Bronchial epithelial cell (primary cell): ENCODE measurements at regions not wholly inside any gene's neighbourhood (a gene's known extent, or its start where the extent isn't known, plus 50 kb on each side); places are given as distances from the start of the nearest gene placed in this dataset.
A peak's percentile ranks its signal among the peaks of the same experiment; 100 is the strongest.
"Not testable (repeated sequence)": the region's sequence is repeated elsewhere in the genome, so short reads cannot be mapped to it uniquely, and the experiment has no call there.

Source experiments
- DNase-seq: peaks from one replicate; pipeline ENCODE4 v3.0.0-alpha.2; 2010; ENCODE audit warnings: low read depth
- FAIRE-seq: peaks from 2 replicates; lab custom pipeline; 2011; peaks lifted over from hg19 to GRCh38; lab: Jason Lieb, UNC
- H3K27me3 ChIP-seq: 2 replicates; pipeline ENCODE4 v1.5.1; 2011; ENCODE audit warnings: low read length; ENCODE audit not compliant: control insufficient read depth, insufficient read depth
- H3K36me3 ChIP-seq: 2 replicates; pipeline ENCODE4 v1.5.1; 2011; ENCODE audit warnings: low read length; ENCODE audit not compliant: control insufficient read depth, insufficient read depth
- H3K4me3 ChIP-seq: 2 replicates; pipeline ENCODE4 v1.5.1; 2011; ENCODE audit warnings: mild to moderate bottlenecking, low read depth, low read length, control low read depth
- TF ChIP-seq, protein P1 (sequence below): IDR thresholded peaks from 2 replicates; pipeline ENCODE4 v1.5.1; 2011; ENCODE audit warnings: mild to moderate bottlenecking, moderate library complexity, low read length, control low read depth, inconsistent platforms; ENCODE audit not compliant: insufficient read depth, severe bottlenecking

DNA sequence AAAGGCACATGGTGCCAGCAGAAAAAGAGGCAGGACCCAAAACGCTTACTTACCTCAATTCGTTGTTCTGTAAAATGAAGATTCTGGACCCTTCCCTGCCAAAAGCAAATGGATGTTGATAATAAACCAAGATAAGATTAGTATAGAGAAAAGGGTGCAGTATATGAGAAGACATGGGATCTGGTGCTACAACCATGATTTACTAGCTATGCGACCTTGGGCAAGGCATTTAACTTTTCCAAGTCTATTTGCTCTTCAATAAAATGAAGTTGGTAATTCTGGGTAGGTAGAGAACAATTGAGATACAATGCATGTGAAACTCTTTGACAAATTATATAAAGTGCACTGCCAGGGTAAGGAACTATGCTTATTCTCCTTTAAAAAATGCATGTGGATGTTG, 185.0 kb upstream of the IRF2BP2 start:
- not testable (repeated sequence) for FAIRE-seq, DNase-seq

DNA sequence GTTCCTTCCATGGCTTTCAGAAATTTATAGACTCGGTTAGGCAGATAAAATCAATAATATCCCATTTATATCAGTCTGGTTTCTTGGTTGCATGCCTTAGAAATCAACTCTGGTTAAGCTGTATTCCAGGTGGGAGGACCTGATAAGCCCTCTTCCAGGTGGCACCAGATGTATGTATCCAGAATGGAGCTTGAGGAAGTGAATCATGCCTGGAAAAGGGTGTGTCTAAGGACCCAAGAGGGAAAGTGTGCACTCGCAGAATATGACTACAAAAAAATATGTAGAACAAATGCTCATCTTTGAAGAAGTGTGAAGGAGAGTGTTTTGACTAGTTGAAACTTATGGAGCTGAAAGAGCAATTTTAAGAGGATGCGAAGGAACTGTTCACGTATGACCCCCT, 184.5 kb upstream of the IRF2BP2 start:
- H3K4me3 ChIP-seq, H3K36me3 ChIP-seq, DNase-seq, H3K27me3 ChIP-seq: not testable (repeated sequence)
- FAIRE-seq, result peak; percentile 91

More for the DNA sequence above, 185.0 kb upstream of the IRF2BP2 start:
- H3K27me3 ChIP-seq, H3K4me3 ChIP-seq, H3K36me3 ChIP-seq: not testable (repeated sequence)

DNA sequence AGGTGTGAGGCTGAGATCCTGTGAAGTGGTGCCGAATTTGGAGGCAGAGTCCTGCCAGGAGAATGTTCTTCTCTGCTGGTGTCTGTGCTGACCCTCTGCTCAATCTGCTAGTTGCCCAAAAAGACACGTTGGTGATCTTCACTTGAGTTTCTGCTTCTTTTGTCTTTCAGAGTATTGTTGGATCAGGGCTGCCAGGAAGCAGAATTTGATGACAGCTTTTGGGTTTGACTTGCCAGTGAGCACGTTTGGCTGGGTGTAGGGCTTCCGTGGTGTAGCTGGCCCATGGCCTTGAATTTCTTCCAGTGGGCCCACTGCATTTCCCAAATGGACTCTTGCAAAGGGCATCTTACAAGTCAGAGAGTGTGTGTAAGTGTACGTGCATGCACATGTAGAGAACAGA, 183.9 kb upstream of the IRF2BP2 start:
- DNase-seq, H3K4me3 ChIP-seq, H3K36me3 ChIP-seq, H3K27me3 ChIP-seq: not testable (repeated sequence)
- peak; percentile 95 for FAIRE-seq

DNA sequence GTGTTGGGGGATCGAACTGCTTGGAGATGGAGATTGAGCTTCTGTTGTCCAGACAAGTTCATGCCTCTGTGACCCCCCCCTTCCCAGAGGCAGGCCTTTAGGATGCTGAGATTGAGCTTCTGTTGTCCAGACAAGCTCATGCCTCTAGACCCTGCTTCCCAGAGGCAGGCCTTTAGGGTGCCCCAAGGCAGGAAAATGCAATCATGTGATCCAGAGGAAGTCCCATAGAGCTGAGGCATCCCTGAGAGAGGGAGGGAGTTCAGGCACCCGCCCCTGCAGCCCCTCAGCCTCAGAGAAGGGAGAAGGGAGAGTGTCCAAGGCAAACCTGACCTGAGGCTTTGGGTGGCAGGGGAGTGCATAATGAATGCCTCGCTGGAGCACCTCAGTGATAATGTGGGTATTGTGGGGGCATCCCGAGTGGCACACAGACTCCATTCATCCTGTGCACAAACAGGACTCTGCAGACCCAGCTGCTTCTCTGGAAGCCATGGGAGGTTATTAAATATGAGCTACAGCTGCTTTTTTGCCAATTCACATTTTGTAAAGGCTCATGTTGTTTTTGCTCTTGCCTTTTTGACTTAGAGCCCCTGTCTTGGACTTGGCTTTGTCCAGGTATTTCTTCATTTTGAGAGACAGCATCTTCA, 182.4 kb upstream of the IRF2BP2 start:
- not testable (repeated sequence) for DNase-seq, H3K36me3 ChIP-seq, FAIRE-seq, H3K4me3 ChIP-seq, H3K27me3 ChIP-seq

DNA sequence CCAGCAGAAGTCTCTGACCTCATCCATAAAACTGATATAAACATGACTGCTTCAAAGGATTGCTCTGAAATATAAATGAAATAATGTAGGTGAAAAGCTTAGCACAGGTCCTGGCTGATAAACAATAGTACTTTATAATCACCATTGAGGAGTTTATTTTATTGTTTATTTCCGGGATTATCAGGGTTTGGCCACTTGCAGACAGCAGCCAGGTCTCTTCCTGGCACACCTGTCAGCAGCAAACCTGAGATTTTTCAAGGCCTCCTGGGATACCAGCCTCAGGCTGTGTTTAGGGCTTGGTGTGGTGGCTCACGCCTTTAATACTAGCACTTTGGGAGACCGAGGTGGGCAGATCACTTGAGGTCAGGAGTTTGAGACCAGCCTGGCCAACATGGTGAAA, 181.6 kb upstream of the IRF2BP2 start:
- FAIRE-seq, H3K27me3 ChIP-seq, DNase-seq, H3K4me3 ChIP-seq, H3K36me3 ChIP-seq: not testable (repeated sequence)

DNA sequence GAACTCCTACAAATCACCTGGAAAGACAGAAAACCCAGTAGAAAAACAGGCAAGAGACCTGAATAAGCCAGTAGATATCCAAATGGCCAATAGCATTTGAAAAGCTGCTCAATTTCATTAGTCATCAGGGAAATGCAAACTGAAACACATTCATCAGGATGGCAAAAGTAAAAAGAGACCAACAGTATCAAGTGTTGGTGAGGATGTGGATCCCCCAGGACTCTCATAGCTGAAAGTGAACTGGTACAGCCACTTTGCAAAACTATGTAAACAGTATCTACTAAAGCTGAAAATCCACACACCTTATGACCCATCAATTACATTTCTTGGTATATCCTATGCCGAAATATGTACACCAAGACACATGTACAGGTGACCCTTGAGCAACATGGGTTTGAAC, 180.4 kb upstream of the IRF2BP2 start:
- peak; percentile 88 for FAIRE-seq
- not testable (repeated sequence) for H3K27me3 ChIP-seq, H3K4me3 ChIP-seq, DNase-seq, H3K36me3 ChIP-seq

DNA sequence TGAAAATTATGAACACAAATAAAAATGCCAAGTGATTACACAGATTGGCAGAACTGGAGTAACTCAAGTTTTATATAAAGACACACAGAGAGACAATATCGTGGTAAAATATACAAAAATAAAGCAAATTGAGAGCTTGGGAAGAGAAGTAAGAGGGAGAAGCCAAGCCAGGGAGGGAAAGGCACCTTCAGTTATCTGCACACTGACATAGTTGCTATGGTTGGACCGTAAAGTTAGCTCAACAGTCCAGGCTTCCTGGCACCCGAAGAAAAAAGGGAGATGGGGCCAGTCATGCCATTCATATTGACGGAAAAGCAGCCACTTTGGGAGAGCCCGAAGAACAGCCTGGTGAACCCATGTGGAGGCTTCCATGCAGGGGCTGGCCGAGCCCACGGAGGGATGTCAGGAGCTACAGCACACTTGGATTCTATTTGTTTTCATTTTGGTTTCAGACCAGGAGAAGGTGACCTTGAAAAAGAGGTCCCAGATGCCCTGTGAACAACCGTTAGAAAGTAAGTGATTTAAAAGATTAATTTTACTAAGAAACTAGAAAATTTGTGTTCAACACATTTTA, 177.1 kb upstream of the IRF2BP2 start:
- FAIRE-seq, H3K27me3 ChIP-seq: not testable (repeated sequence)

DNA sequence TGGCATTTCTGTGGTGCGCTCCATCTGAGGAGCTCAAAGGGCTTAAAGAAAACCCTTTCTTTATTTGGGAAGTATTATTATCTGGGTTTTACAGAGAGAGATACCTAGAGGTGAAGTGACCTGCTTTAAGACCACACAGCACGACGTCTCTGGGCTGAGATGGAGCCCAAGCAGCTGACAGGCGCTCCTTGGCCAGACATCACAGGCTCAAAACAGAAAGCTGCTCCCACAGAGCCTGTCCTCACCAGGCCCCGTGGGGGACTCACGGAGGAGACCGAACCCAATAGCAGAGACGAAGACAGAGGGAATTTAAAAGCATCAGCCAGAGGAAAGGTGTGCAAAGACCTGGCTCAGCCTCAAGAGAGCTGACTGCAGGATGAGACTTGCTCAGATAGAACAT, 175.9 kb upstream of the IRF2BP2 start:
- H3K36me3 ChIP-seq, H3K27me3 ChIP-seq, H3K4me3 ChIP-seq, FAIRE-seq, DNase-seq: not testable (repeated sequence)

More for the DNA sequence above, 177.1 kb upstream of the IRF2BP2 start:
- not testable (repeated sequence) for DNase-seq, H3K4me3 ChIP-seq, H3K36me3 ChIP-seq

DNA sequence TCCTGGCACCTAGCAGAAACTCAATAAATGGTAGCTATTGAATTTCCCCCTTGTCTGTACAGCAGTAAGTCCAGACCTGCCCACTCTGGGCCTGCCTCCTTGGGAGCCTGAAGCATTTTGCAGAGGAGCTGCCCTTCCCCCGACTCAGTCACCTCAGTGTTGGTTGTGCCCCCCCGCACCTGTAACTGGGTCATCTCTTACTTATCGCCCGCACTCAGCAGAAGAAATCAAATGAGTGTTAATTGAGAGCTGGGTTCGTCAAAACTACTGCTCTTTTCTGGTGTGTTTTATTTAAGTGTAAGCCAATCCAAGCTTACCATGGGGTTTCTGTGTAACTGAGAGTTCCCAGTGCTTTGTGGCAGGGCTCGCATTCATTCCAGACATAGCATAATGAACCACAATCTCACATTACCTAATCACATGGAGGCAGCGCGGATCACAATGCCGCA, 175.5 kb upstream of the IRF2BP2 start:
- H3K27me3 ChIP-seq, H3K36me3 ChIP-seq, FAIRE-seq, H3K4me3 ChIP-seq: not testable (repeated sequence)
- DNase-seq, result peak; percentile 60

DNA sequence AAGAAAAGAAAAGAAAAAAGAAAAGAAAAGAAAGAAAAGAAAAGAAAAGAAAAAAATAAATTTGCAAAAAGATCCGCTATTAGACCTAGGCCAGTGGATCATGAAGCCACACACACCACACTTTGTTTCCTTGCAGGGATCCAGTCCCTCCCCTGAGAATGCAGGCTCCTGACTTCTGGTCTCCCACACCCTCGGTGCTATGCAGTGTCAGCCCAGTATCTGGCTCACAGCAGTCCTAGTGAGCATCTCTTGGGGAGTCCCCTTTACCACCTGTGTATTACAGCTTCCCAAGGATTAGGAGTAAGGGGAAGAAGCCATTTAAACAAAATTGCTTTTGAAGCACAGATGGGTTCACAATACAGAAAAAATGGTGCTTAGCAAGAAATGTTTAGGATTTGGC, 174.1 kb upstream of the IRF2BP2 start:
- not testable (repeated sequence) for H3K36me3 ChIP-seq, FAIRE-seq, DNase-seq, H3K4me3 ChIP-seq
- H3K27me3 ChIP-seq, result peaks cover 12% of the 10 kb centered on the region

DNA sequence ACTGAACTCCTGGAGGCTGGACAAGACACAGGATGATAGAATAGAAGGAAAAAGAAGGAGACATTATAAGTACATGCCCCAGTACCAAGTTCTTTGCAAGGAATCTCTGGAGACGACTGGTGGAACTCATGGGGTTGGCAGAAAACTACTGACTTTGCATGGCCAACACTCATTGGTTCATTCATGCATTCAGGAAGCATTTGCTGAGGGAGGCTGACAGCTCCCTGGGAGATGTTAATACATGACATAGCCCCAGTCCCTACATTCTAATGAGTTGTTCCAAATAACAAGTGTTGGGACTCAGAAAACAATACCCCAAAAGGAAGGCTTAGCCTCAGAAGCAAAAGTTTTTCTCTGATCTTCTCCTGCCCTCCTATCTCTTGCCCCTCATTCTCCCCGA, 172.8 kb upstream of the IRF2BP2 start:
- FAIRE-seq (no peak), DNase-seq (no peak)
- peaks cover 14% of the 10 kb centered on the region for H3K27me3 ChIP-seq
- TF ChIP-seq, protein P1, sequence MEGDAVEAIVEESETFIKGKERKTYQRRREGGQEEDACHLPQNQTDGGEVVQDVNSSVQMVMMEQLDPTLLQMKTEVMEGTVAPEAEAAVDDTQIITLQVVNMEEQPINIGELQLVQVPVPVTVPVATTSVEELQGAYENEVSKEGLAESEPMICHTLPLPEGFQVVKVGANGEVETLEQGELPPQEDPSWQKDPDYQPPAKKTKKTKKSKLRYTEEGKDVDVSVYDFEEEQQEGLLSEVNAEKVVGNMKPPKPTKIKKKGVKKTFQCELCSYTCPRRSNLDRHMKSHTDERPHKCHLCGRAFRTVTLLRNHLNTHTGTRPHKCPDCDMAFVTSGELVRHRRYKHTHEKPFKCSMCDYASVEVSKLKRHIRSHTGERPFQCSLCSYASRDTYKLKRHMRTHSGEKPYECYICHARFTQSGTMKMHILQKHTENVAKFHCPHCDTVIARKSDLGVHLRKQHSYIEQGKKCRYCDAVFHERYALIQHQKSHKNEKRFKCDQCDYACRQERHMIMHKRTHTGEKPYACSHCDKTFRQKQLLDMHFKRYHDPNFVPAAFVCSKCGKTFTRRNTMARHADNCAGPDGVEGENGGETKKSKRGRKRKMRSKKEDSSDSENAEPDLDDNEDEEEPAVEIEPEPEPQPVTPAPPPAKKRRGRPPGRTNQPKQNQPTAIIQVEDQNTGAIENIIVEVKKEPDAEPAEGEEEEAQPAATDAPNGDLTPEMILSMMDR, result no peak
- no peak overlapping the region for H3K4me3 ChIP-seq
- no peaks in the 10 kb centered on the region for H3K36me3 ChIP-seq
